CD8-positive, alpha-beta memory T cell (primary cell): ENCODE measurements at regions not wholly inside any gene's neighbourhood (a gene's known extent, or its start where the extent isn't known, plus 50 kb on each side); places are given as distances from the start of the nearest gene placed in this dataset.
"Not testable (repeated sequence)": the region's sequence is repeated elsewhere in the genome, so short reads cannot be mapped to it uniquely, and the experiment has no call there.

Experiments
- CTCF ChIA-PET: fragments of 350-600 bp; sonication (Branson Sonifier 250); formaldehyde crosslinking; loops from one replicate; lab custom pipeline; 2021; ENCODE audit warnings: antibody characterized with exemption; lab: Charles Lee
- POLR2A ChIA-PET: fragments of 350-600 bp; sonication (Branson Sonifier 250); formaldehyde crosslinking; loops from one replicate; lab custom pipeline; 2021; ENCODE audit warnings: antibody characterized with exemption; lab: Charles Lee
- DNase-seq, 5 donors: peaks; one replicate each; pipeline versions ENCODE4 v3.0.0 to v3.0.0-alpha.2; 2020 to 2022; ENCODE audit warnings: mixed read lengths in 1 of 5
- H3K27ac ChIP-seq: one replicate; pipeline ENCODE4 v1.7.0; 2013; ENCODE audit warnings: low read depth, mild to moderate bottlenecking, low read length, moderate library complexity
- H3K27me3 ChIP-seq: 2 replicates; pipeline ENCODE4 v1.7.0; 2013; ENCODE audit warnings: low read length, mild to moderate bottlenecking; ENCODE audit not compliant: insufficient read depth, poor library complexity, severe bottlenecking
- H3K36me3 ChIP-seq: 2 replicates; pipeline ENCODE4 v1.7.0; 2013; ENCODE audit warnings: mild to moderate bottlenecking, low read length, moderate library complexity; ENCODE audit not compliant: insufficient read depth
- H3K4me1 ChIP-seq: 2 replicates; pipeline ENCODE4 v1.7.0; 2013; ENCODE audit warnings: mild to moderate bottlenecking, low read length, moderate library complexity; ENCODE audit not compliant: insufficient read depth
- H3K4me3 ChIP-seq: 2 replicates; pipeline ENCODE4 v1.7.0; 2013; ENCODE audit warnings: mild to moderate bottlenecking, low read length
- H3K9me3 ChIP-seq: 2 replicates; pipeline ENCODE4 v1.7.0; 2013; ENCODE audit warnings: mild to moderate bottlenecking, low read length
- H3K27ac Mint-ChIP-seq, 8 donors: one replicate each; pipeline ENCODE4 v1.8.0; 2020 to 2021; ENCODE audit warnings: mixed read lengths in 8 of 8, mild to moderate bottlenecking in 6 of 8, inconsistent platforms in 3 of 8, moderate library complexity in 3 of 8
- H3K27me3 Mint-ChIP-seq, 2 donors: one replicate each; pipeline ENCODE4 v1.8.0; 2020 to 2021; ENCODE audit warnings: mixed read lengths in 2 of 2, mild to moderate bottlenecking in 1 of 2, moderate library complexity in 1 of 2
- H3K36me3 Mint-ChIP-seq, 3 donors: one replicate each; pipeline ENCODE4 v1.8.0; 2020 to 2021; ENCODE audit warnings: mixed read lengths in 3 of 3, inconsistent platforms in 1 of 3, mild to moderate bottlenecking in 1 of 3
- H3K4me1 Mint-ChIP-seq, 3 donors: one replicate each; pipeline ENCODE4 v1.8.0; 2020 to 2021; ENCODE audit warnings: mixed read lengths in 3 of 3, inconsistent platforms in 1 of 3, mild to moderate bottlenecking in 1 of 3
- H3K4me3 Mint-ChIP-seq, 7 donors: one replicate each; pipeline ENCODE4 v1.8.0; 2020 to 2021; ENCODE audit warnings: mixed read lengths in 7 of 7, mild to moderate bottlenecking in 6 of 7, moderate library complexity in 4 of 7, inconsistent platforms in 2 of 7
- H3K9me3 Mint-ChIP-seq, 5 donors: one replicate each; pipeline ENCODE4 v1.8.0; 2020 to 2022; ENCODE audit warnings: mixed read lengths in 5 of 5, mild to moderate bottlenecking in 3 of 5, moderate library complexity in 2 of 5, inconsistent platforms in 1 of 5

- CTCF ChIA-PET, H3K4me3 ChIP-seq, H3K4me1 Mint-ChIP-seq, POLR2A ChIA-PET, H3K9me3 Mint-ChIP-seq, H3K27me3 Mint-ChIP-seq, H3K4me3 Mint-ChIP-seq, H3K36me3 ChIP-seq, H3K4me1 ChIP-seq, DNase-seq, H3K27ac Mint-ChIP-seq, H3K9me3 ChIP-seq, H3K27me3 ChIP-seq, H3K27ac ChIP-seq: not testable (repeated sequence)
- peaks cover 0 to 30% (median 5%) of the 10 kb centered on the region in 3 donors for H3K36me3 Mint-ChIP-seq
Observed at GRCh38 chr3:195983880-195984279, 75.5 kb upstream of the TNK2 start.

- H3K4me1 ChIP-seq, H3K27me3 Mint-ChIP-seq, CTCF ChIA-PET, H3K27ac Mint-ChIP-seq, H3K36me3 ChIP-seq, H3K4me1 Mint-ChIP-seq, H3K9me3 ChIP-seq, H3K4me3 ChIP-seq, DNase-seq, H3K4me3 Mint-ChIP-seq, H3K27me3 ChIP-seq, POLR2A ChIA-PET, H3K9me3 Mint-ChIP-seq, H3K27ac ChIP-seq: not testable (repeated sequence)
- H3K36me3 Mint-ChIP-seq, result peaks cover 0 to 35% (median 5%) of the 10 kb centered on the region in 3 donors
Observed at GRCh38 chr3:195982754-195983153, 74.4 kb upstream of the TNK2 start.

DNA sequence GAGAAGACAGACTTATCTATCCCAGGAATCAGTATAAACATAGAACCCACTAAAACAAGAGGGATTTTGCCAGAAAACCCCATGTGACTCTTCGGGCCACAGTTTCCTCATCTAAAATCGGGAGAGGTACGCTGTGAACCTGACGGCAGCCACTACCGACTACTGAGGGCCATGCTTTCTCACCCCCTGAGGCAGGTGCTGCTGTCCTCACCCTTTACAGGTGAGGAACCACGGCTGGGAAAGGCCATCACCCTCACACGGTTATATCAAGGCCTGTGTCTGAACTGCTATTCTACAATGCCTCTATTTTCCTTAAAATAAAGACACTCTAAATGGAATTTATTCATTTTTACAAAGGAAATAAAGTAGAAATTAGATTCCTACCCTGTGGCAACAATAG, 73.4 kb upstream of the TNK2 start:
- H3K4me1 ChIP-seq, H3K36me3 ChIP-seq, H3K9me3 Mint-ChIP-seq, POLR2A ChIA-PET, H3K4me1 Mint-ChIP-seq, H3K9me3 ChIP-seq, CTCF ChIA-PET, H3K27me3 Mint-ChIP-seq, H3K27me3 ChIP-seq, DNase-seq, H3K4me3 ChIP-seq, H3K27ac ChIP-seq, H3K27ac Mint-ChIP-seq, H3K4me3 Mint-ChIP-seq: not testable (repeated sequence)
- H3K36me3 Mint-ChIP-seq, result peaks cover 0 to 37% (median 5%) of the 10 kb centered on the region in 3 donors

GRCh38 chr3:195979877-195980276, 71.5 kb upstream of the TNK2 start:
- not testable (repeated sequence) for H3K4me3 Mint-ChIP-seq, DNase-seq

GRCh38 chr3:195978585-195978984, 70.2 kb upstream of the TNK2 start:
- H3K4me1 Mint-ChIP-seq, DNase-seq, H3K9me3 ChIP-seq, H3K9me3 Mint-ChIP-seq, H3K4me3 ChIP-seq, H3K27ac ChIP-seq, H3K36me3 ChIP-seq, H3K27me3 ChIP-seq, POLR2A ChIA-PET, CTCF ChIA-PET, H3K4me1 ChIP-seq, H3K27me3 Mint-ChIP-seq, H3K4me3 Mint-ChIP-seq: not testable (repeated sequence)
- peak overlapping the region in 1 of 8 donors; percentile 76 for H3K27ac Mint-ChIP-seq
- peaks cover 0 to 55% (median 7%) of the 10 kb centered on the region in 3 donors for H3K36me3 Mint-ChIP-seq

More at GRCh38 chr3:195979877-195980276, 71.5 kb upstream of the TNK2 start:
- H3K4me1 ChIP-seq, CTCF ChIA-PET, H3K9me3 ChIP-seq, POLR2A ChIA-PET, H3K27me3 ChIP-seq, H3K4me3 ChIP-seq, H3K36me3 ChIP-seq, H3K9me3 Mint-ChIP-seq, H3K27me3 Mint-ChIP-seq, H3K27ac ChIP-seq, H3K27ac Mint-ChIP-seq, H3K4me1 Mint-ChIP-seq: not testable (repeated sequence)
- peaks cover 0 to 54% (median 10%) of the 10 kb centered on the region in 3 donors for H3K36me3 Mint-ChIP-seq

GRCh38 chr3:195976876-195977275, 68.5 kb upstream of the TNK2 start:
- H3K4me3 Mint-ChIP-seq, H3K4me1 Mint-ChIP-seq, CTCF ChIA-PET: not testable (repeated sequence)

GRCh38 chr3:195974281-195974680, 65.9 kb upstream of the TNK2 start:
- H3K27me3 Mint-ChIP-seq, H3K9me3 ChIP-seq, H3K9me3 Mint-ChIP-seq, H3K27me3 ChIP-seq, H3K27ac Mint-ChIP-seq, H3K4me1 Mint-ChIP-seq, H3K4me1 ChIP-seq, H3K4me3 Mint-ChIP-seq, POLR2A ChIA-PET, H3K27ac ChIP-seq, CTCF ChIA-PET, DNase-seq, H3K4me3 ChIP-seq: not testable (repeated sequence)
- H3K36me3 ChIP-seq, result peaks cover 13% of the 10 kb centered on the region
- peaks cover 10 to 65% (median 16%) of the 10 kb centered on the region in 3 donors for H3K36me3 Mint-ChIP-seq

More at GRCh38 chr3:195976876-195977275, 68.5 kb upstream of the TNK2 start:
- H3K36me3 ChIP-seq, H3K27me3 ChIP-seq, H3K9me3 ChIP-seq, H3K27ac ChIP-seq, DNase-seq, H3K9me3 Mint-ChIP-seq, H3K4me1 ChIP-seq, POLR2A ChIA-PET, H3K4me3 ChIP-seq, H3K27ac Mint-ChIP-seq, H3K27me3 Mint-ChIP-seq: not testable (repeated sequence)
- H3K36me3 Mint-ChIP-seq, result peaks cover 0 to 55% (median 5%) of the 10 kb centered on the region in 3 donors

- CTCF ChIA-PET, H3K27ac Mint-ChIP-seq, POLR2A ChIA-PET, H3K4me3 ChIP-seq, H3K4me1 ChIP-seq, H3K9me3 Mint-ChIP-seq, H3K27ac ChIP-seq, H3K27me3 Mint-ChIP-seq, H3K4me3 Mint-ChIP-seq, H3K9me3 ChIP-seq, H3K4me1 Mint-ChIP-seq, H3K27me3 ChIP-seq, DNase-seq: not testable (repeated sequence)
- H3K36me3 ChIP-seq, result peaks cover 16% of the 10 kb centered on the region
- H3K36me3 Mint-ChIP-seq, result peaks cover 14 to 62% (median 20%) of the 10 kb centered on the region in 3 donors
Observed at GRCh38 chr3:195970873-195971272, 62.5 kb upstream of the TNK2 start.
